WTC11 (cell line): ENCODE measurements at regions not wholly inside any gene's neighbourhood (a gene's known extent, or its start where the extent isn't known, plus 50 kb on each side); places are given as distances from the start of the nearest gene placed in this dataset.

Source experiments
- ATAC-seq: fragments of 200-7000 bp; cut with Tn5 transposase; 2 replicates; pipeline ENCODE4 v1.10.0; 2021; ENCODE audit warnings: mild to moderate bottlenecking, moderate library complexity
- CTCF ChIA-PET: fragments of 300-600 bp; sonication (Branson Sonifier 250); formaldehyde crosslinking; loops from one replicate; lab custom pipeline; 2021; ENCODE audit warnings: antibody characterized with exemption; lab: Charles Lee
- POLR2A ChIA-PET: fragments of 350-600 bp; sonication (Branson Sonifier 250); formaldehyde crosslinking; loops from one replicate; lab custom pipeline; 2021; ENCODE audit warnings: antibody characterized with exemption; lab: Charles Lee
- DNase-seq: peaks from one replicate; pipeline ENCODE4 v3.0.0; 2021; ENCODE audit warnings: low spot score
- H3K27ac Mint-ChIP-seq: 2 replicates; pipeline ENCODE4 v1.8.0; 2021; ENCODE audit warnings: mixed read lengths
- H3K27me3 Mint-ChIP-seq: 2 replicates; pipeline ENCODE4 v1.8.0; 2021; ENCODE audit warnings: low read depth, mild to moderate bottlenecking, moderate library complexity, mixed read lengths
- H3K36me3 Mint-ChIP-seq: 2 replicates; pipeline ENCODE4 v1.8.0; 2021; ENCODE audit warnings: mixed read lengths
- H3K4me1 Mint-ChIP-seq: 2 replicates; pipeline ENCODE4 v1.8.0; 2022; ENCODE audit warnings: mixed read lengths
- H3K4me3 Mint-ChIP-seq: 2 replicates; pipeline ENCODE4 v1.8.0; 2021; ENCODE audit warnings: mild to moderate bottlenecking, moderate library complexity, mixed read lengths
- H3K9me3 Mint-ChIP-seq: 2 replicates; pipeline ENCODE4 v1.8.0; 2021; ENCODE audit warnings: mixed read lengths
- ESRRA ChIP-seq: sonication (generic); formaldehyde crosslinking; IDR thresholded peaks from 2 replicates; pipeline ENCODE4 v1.8.1; 2022; ENCODE audit warnings: mild to moderate bottlenecking, missing genetic modification reagents, borderline replicate concordance
- JAZF1 ChIP-seq: fragments of 250-450 bp; sonication (Bioruptor Pico); IDR thresholded peaks from 2 replicates; pipeline ENCODE4 v1.9.0; 2021; ENCODE audit warnings: moderate library complexity, mild to moderate bottlenecking, inconsistent platforms
- NFYB ChIP-seq: sonication (generic); formaldehyde crosslinking; conservative IDR thresholded peaks from 2 replicates; pipeline ENCODE4 v1.8.0; 2022; ENCODE audit warnings: low read depth, missing genetic modification reagents
- SOX15 ChIP-seq: fragments of 250-450 bp; sonication (Bioruptor Pico); IDR thresholded peaks from 2 replicates; pipeline ENCODE4 v1.9.0; 2021; ENCODE audit warnings: mild to moderate bottlenecking
- TEAD1 ChIP-seq: sonication (generic); formaldehyde crosslinking; IDR thresholded peaks from 2 replicates; pipeline ENCODE4 v1.8.0; 2022; ENCODE audit warnings: mild to moderate bottlenecking, missing genetic modification reagents
- ZNF671 ChIP-seq: fragments of 250-450 bp; sonication (Bioruptor Pico); IDR thresholded peaks from 2 replicates; pipeline ENCODE4 v1.8.0; 2021; ENCODE audit warnings: mild to moderate bottlenecking
- TF ChIP-seq, protein P1 (sequence below): sonication (generic); formaldehyde crosslinking; conservative IDR thresholded peaks from 2 replicates; pipeline ENCODE4 v1.8.1; 2023; ENCODE audit warnings: mild to moderate bottlenecking, low read depth, missing genetic modification reagents, moderate library complexity
- TF ChIP-seq, protein P2 (sequence below): sonication (generic); formaldehyde crosslinking; IDR thresholded peaks from 2 replicates; pipeline ENCODE4 v1.8.0; 2022; ENCODE audit warnings: mild to moderate bottlenecking, missing genetic modification reagents
- TF ChIP-seq, protein P3 (sequence below): sonication (generic); formaldehyde crosslinking; IDR thresholded peaks from 2 replicates; pipeline ENCODE4 v1.8.1; 2022; ENCODE audit warnings: missing genetic modification reagents, borderline replicate concordance
- TF ChIP-seq, protein P4 (sequence below): fragments of 250-450 bp; sonication (Bioruptor Pico); IDR thresholded peaks from 2 replicates; pipeline ENCODE4 v2.1.2; 2022; ENCODE audit warnings: mild to moderate bottlenecking, moderate library complexity
- TF ChIP-seq, protein P5 (sequence below): sonication (generic); formaldehyde crosslinking; IDR thresholded peaks from 2 replicates; pipeline ENCODE4 v1.8.1; 2023; ENCODE audit warnings: mild to moderate bottlenecking, missing genetic modification reagents, moderate library complexity
- TF ChIP-seq, protein P6 (sequence below): fragments of 250-450 bp; sonication (Bioruptor Pico); conservative IDR thresholded peaks from 2 replicates; pipeline ENCODE4 v1.9.0; 2021; ENCODE audit warnings: mild to moderate bottlenecking
- TF ChIP-seq, protein P7 (sequence below): sonication (generic); formaldehyde crosslinking; IDR thresholded peaks from 2 replicates; pipeline ENCODE4 v1.8.1; 2022; ENCODE audit warnings: mild to moderate bottlenecking, missing genetic modification reagents, moderate library complexity, borderline replicate concordance
- TF ChIP-seq, protein P8 (sequence below): sonication (generic); formaldehyde crosslinking; IDR thresholded peaks from 2 replicates; pipeline ENCODE4 v1.8.1; 2023; ENCODE audit warnings: mild to moderate bottlenecking, missing genetic modification reagents, moderate library complexity

DNA sequence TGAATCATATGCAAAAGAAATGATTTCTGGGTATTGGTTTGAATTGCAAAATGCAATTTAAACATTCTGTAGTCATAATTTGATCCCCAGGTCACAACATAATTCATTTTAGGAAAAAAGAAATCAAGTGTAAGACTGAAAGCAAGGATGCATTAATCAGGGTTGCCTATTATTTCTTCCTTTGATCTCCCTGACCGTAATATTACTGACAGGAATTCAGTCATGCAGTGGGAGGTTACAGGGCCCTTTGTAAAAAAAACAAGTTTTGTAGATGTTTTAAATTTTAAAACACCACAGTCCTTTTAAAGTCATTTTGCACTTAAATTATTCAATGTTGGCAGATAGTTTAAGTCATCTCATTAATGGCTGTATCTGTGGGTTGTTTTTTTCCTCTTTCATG, 263.0 kb upstream of the NCAM2 start (continued):
- TF ChIP-seq, protein P1, sequence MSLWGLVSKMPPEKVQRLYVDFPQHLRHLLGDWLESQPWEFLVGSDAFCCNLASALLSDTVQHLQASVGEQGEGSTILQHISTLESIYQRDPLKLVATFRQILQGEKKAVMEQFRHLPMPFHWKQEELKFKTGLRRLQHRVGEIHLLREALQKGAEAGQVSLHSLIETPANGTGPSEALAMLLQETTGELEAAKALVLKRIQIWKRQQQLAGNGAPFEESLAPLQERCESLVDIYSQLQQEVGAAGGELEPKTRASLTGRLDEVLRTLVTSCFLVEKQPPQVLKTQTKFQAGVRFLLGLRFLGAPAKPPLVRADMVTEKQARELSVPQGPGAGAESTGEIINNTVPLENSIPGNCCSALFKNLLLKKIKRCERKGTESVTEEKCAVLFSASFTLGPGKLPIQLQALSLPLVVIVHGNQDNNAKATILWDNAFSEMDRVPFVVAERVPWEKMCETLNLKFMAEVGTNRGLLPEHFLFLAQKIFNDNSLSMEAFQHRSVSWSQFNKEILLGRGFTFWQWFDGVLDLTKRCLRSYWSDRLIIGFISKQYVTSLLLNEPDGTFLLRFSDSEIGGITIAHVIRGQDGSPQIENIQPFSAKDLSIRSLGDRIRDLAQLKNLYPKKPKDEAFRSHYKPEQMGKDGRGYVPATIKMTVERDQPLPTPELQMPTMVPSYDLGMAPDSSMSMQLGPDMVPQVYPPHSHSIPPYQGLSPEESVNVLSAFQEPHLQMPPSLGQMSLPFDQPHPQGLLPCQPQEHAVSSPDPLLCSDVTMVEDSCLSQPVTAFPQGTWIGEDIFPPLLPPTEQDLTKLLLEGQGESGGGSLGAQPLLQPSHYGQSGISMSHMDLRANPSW (CRISPR knock-in tag) = no peak
- no peak for TF ChIP-seq ZNF671 (CRISPR knock-in tag)
- no peak for TF ChIP-seq TEAD1 (CRISPR knock-in tag)
- TF ChIP-seq, protein P2, sequence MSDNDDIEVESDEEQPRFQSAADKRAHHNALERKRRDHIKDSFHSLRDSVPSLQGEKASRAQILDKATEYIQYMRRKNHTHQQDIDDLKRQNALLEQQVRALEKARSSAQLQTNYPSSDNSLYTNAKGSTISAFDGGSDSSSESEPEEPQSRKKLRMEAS = no peak
- TF ChIP-seq, protein P3, sequence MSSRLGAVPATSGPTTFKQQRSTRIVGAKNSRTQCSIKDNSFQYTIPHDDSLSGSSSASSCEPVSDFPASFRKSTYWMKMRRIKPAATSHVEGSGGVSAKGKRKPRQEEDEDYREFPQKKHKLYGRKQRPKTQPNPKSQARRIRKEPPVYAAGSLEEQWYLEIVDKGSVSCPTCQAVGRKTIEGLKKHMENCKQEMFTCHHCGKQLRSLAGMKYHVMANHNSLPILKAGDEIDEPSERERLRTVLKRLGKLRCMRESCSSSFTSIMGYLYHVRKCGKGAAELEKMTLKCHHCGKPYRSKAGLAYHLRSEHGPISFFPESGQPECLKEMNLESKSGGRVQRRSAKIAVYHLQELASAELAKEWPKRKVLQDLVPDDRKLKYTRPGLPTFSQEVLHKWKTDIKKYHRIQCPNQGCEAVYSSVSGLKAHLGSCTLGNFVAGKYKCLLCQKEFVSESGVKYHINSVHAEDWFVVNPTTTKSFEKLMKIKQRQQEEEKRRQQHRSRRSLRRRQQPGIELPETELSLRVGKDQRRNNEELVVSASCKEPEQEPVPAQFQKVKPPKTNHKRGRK = no peak
- TF ChIP-seq, protein P4, sequence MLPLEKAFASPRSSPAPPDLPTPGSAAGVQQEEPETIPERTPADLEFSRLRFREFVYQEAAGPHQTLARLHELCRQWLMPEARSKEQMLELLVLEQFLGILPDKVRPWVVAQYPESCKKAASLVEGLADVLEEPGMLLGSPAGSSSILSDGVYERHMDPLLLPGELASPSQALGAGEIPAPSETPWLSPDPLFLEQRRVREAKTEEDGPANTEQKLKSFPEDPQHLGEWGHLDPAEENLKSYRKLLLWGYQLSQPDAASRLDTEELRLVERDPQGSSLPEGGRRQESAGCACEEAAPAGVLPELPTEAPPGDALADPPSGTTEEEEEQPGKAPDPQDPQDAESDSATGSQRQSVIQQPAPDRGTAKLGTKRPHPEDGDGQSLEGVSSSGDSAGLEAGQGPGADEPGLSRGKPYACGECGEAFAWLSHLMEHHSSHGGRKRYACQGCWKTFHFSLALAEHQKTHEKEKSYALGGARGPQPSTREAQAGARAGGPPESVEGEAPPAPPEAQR (CRISPR knock-in tag) = no peak
- TF ChIP-seq, protein P5, sequence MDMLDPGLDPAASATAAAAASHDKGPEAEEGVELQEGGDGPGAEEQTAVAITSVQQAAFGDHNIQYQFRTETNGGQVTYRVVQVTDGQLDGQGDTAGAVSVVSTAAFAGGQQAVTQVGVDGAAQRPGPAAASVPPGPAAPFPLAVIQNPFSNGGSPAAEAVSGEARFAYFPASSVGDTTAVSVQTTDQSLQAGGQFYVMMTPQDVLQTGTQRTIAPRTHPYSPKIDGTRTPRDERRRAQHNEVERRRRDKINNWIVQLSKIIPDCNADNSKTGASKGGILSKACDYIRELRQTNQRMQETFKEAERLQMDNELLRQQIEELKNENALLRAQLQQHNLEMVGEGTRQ (CRISPR knock-in tag) = no peak
- TF ChIP-seq, protein P6, sequence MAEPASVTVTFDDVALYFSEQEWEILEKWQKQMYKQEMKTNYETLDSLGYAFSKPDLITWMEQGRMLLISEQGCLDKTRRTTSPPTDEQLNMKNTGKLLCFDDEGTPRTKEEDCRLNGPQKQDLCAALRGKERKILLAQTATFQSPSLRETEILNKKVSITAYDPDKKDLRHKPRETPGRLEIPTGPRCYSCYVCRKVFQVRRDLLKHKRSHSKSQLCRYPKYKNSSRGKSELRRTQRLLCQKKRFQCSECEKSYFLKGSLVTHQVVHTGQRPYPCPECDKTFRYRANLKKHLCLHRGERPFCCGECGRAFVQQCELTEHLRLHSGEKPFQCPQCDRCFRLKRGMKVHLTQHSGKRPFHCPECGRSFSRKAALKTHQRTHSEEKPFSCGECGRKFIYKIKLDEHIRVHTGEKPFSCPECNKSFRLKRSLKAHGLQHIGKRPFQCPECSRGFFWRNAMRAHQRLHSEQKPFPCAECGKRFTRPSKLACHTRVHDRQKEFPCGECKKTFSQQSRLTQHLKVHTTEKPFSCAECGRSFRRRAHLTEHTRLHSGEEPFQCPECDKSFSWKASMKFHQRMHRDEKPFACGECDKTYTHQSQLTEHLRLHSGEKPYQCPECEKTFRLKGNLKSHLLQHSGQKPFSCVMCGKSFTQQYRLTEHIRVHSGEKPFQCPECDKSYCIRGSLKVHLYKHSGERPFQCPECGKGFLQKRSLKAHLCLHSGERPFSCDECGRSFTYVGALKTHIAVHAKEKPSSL (CRISPR knock-in tag) = no peak
- TF ChIP-seq ESRRA (CRISPR knock-in tag) = no peak
- TF ChIP-seq, protein P7, sequence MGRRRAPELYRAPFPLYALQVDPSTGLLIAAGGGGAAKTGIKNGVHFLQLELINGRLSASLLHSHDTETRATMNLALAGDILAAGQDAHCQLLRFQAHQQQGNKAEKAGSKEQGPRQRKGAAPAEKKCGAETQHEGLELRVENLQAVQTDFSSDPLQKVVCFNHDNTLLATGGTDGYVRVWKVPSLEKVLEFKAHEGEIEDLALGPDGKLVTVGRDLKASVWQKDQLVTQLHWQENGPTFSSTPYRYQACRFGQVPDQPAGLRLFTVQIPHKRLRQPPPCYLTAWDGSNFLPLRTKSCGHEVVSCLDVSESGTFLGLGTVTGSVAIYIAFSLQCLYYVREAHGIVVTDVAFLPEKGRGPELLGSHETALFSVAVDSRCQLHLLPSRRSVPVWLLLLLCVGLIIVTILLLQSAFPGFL (CRISPR knock-in tag) = no peak
- no peak for TF ChIP-seq SOX15 (CRISPR knock-in tag)

DNA sequence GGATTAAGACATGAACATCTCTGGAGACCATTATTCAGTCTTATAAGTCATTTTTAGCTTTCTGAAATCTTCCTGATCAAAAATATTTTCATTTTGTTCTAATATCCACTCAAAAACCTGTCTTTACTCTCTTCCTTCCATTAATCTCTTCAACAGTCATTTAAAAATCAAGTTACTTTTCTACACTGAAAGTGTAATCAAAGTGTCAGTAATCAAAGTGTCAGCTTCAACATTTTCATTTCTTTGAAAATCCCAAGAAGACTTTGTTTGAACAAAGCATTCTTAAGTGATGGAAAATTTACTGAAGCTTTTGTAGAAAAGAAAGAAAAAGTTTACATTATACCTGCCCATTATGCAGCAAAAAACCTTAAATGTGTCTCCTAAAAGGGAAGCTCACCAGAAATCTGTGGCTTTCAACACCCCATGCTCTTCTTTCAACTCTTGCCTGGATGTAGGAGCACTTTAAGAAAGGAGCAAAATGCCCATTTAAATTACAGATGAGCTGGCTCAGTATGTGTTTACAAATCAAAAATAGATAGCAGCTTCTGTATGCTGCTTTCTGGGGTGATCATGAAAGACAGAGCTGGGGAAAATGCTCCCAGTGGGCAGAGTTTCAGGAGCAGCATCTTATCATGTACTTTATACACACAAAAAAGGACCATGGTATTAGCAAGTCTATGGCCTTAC, 260.8 kb upstream of the NCAM2 start:
- Mint-ChIP-seq H3K4me1 (peaks cover 18% of the 10 kb centered on the region), H3K9me3 (peaks cover 14% of the 10 kb centered on the region), H3K27ac (peak overlapping the region; percentile 0; the same call in 1 of the 2 replicates), H3K27me3 (no peaks in the 10 kb centered on the region; the same call in 1 of the 2 replicates), H3K36me3 (peaks cover 2% of the 10 kb centered on the region; the same call in 1 of the 2 replicates), H3K4me3 (no peak overlapping the region)
- ChIA-PET POLR2A (no interaction called here), CTCF (no interaction called here)
- no peak for ATAC-seq
- no peak for DNase-seq
- TF ChIP-seq JAZF1 (CRISPR knock-in tag) (no peak), NFYB (CRISPR knock-in tag) (no peak)
- TF ChIP-seq, protein P8, sequence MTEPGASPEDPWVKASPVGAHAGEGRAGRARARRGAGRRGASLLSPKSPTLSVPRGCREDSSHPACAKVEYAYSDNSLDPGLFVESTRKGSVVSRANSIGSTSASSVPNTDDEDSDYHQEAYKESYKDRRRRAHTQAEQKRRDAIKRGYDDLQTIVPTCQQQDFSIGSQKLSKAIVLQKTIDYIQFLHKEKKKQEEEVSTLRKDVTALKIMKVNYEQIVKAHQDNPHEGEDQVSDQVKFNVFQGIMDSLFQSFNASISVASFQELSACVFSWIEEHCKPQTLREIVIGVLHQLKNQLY (CRISPR knock-in tag) = no peak
